ENCODE measurements at regions not wholly inside any gene's neighbourhood (a gene's known extent, or its start where the extent isn't known, plus 50 kb on each side); places are given as distances from the start of the nearest gene placed in this dataset.

DNA sequence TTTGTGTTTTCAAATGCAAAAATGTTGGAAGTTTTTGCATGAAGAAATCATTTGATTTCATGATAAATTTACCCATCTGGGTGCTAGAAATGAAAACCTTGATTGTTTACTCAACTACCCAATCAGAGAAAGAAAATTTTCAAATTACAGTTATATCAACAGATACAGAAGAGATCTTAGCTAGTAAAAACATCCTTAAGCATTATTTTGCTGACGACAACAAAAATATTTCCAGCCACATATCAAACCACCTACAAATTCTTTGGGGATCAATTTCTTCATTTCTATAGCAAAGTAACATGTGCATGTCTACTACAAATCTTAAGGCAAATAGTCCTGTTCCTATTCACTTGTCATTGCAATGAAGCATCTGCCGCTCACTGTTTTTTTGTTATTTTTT is 530.3 kb downstream of the ZIC1 start:
- intact Hi-C loops (cut with micrococcal nuclease), result no loop called here
- H3K9me3 Mint-ChIP-seq, result no peaks in the 10 kb centered on the region
- no peaks in the 10 kb centered on the region for H3K27me3 Mint-ChIP-seq
- H3K4me1 Mint-ChIP-seq, result no peaks in the 10 kb centered on the region
- no peak overlapping the region for H3K4me3 Mint-ChIP-seq
- H3K36me3 Mint-ChIP-seq (ENCODE audit: low read depth), result no peaks in the 10 kb centered on the region
- H3K27ac Mint-ChIP-seq, result no peak overlapping the region
- no peak for DNase-seq

DNA sequence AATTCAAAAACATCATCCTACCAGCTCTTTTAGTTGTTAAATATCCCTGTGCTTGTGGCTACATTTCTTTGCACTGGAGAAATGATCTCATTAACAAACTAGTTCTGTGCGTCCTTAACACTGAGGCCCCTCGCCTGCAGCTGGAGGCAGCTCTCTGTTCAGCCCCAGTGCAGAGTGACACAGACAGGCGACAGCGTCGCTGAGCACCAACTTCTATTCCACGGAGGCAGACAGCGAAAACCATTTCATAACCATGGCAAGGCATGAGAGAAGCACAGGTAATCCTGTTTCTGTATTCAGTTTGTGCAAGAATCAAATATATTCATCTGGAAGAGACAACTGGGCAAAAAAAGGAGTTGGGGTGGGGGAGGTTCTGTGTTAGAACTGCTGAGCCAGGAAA is 530.7 kb downstream of the ZIC1 start:
- Mint-ChIP-seq H3K4me1 (no peaks in the 10 kb centered on the region), H3K27ac (no peak overlapping the region), H3K9me3 (no peaks in the 10 kb centered on the region), H3K4me3 (no peak overlapping the region), H3K36me3 (ENCODE audit: low read depth) (no peaks in the 10 kb centered on the region), H3K27me3 (no peaks in the 10 kb centered on the region)
- no peak for DNase-seq
- intact Hi-C loops (cut with micrococcal nuclease), result no loop called here

DNA sequence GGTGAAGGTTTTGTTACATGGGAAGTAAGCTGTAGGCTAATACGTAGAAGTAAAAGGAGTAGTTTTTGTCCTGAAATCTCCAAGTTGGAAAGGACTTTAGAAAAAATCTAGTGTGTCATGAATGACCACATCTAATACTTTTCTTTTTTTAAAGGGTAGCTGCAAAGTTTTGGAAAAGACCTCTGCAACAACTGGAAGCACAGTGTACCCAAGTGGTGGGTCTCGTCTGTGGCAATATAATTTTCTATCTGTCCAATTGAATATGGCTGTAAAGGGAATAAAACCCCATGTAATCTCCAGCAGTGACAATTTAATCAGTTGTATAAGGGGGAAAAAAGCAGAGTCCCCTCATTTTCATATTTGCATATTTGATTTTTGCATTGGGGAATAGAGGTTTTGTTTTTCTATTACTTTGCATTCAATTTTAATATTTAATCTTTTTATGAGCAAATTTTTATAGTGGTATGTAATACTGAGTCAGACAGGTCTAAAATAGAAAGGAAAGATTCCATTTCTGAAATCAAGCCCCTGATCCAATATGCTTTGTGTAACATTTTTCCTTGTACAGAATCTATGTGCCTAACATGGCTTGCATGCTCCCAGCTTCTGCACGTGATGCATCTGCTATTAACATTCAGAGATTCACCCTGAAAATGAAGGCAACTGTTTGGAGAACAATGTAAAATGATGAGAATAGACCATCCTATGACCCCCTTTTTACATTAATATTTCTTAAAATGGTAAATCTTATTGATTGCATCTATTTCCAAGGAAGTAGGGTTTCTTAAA is 531.4 kb downstream of the ZIC1 start:
- intact Hi-C loops (cut with micrococcal nuclease), result no loop called here
- no peaks in the 10 kb centered on the region for H3K36me3 Mint-ChIP-seq (ENCODE audit: low read depth)
- no peak overlapping the region for H3K4me3 Mint-ChIP-seq
- no peaks in the 10 kb centered on the region for H3K27me3 Mint-ChIP-seq
- H3K9me3 Mint-ChIP-seq, result no peaks in the 10 kb centered on the region
- no peak for DNase-seq
- no peaks in the 10 kb centered on the region for H3K4me1 Mint-ChIP-seq
- H3K27ac Mint-ChIP-seq, result no peak overlapping the region

GRCh38 chr3:147941969-147942368 is 532.8 kb downstream of the ZIC1 start:
- Mint-ChIP-seq H3K9me3 (no peaks in the 10 kb centered on the region), H3K4me3 (no peak overlapping the region), H3K27ac (no peak overlapping the region), H3K36me3 (ENCODE audit: low read depth) (no peaks in the 10 kb centered on the region), H3K4me1 (no peaks in the 10 kb centered on the region), H3K27me3 (no peaks in the 10 kb centered on the region)
- intact Hi-C loops (cut with micrococcal nuclease), result no loop called here
- DNase-seq, result no peak

GRCh38 chr3:147943265-147943945 is 534.2 kb downstream of the ZIC1 start:
- Mint-ChIP-seq H3K4me1 (no peaks in the 10 kb centered on the region), H3K27me3 (no peaks in the 10 kb centered on the region), H3K9me3 (no peaks in the 10 kb centered on the region), H3K36me3 (ENCODE audit: low read depth) (no peaks in the 10 kb centered on the region), H3K4me3 (no peak overlapping the region), H3K27ac (no peak overlapping the region)
- intact Hi-C loops (cut with micrococcal nuclease), result no loop called here
- no peak for DNase-seq

GRCh38 chr3:147945968-147946519 is 536.9 kb downstream of the ZIC1 start:
- no peak for DNase-seq
- H3K9me3 Mint-ChIP-seq, result no peaks in the 10 kb centered on the region
- no peaks in the 10 kb centered on the region for H3K4me1 Mint-ChIP-seq
- no peaks in the 10 kb centered on the region for H3K27me3 Mint-ChIP-seq
- intact Hi-C loops (cut with micrococcal nuclease), result no loop called here
- no peak overlapping the region for H3K4me3 Mint-ChIP-seq
- no peaks in the 10 kb centered on the region for H3K36me3 Mint-ChIP-seq (ENCODE audit: low read depth)
- H3K27ac Mint-ChIP-seq, result no peak overlapping the region

DNA sequence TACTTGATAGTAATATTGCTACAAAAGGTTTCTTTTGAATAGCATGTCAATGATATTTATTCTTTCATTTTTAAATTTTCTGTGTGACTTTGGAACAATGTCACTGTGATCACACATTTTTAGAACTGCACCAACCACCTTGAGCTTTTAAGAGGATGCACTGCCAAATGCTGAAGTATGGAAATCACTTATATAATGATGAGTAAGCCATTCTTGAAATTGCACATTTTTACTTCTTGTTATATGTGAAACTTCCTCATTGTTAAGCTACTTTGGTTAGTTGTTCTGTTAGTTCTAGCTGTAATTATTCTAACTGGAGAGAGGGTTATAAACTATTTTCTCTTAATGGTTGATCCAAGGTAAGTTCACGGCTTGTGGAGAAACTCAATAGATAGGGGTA is 547.5 kb downstream of the ZIC1 start:
- Mint-ChIP-seq H3K4me1 (no peaks in the 10 kb centered on the region), H3K27ac (no peak overlapping the region), H3K36me3 (ENCODE audit: low read depth) (no peaks in the 10 kb centered on the region), H3K27me3 (no peaks in the 10 kb centered on the region), H3K9me3 (no peaks in the 10 kb centered on the region), H3K4me3 (no peak overlapping the region)
- intact Hi-C loops (cut with micrococcal nuclease), result no loop called here
- no peak for DNase-seq

- Mint-ChIP-seq H3K4me1 (no peaks in the 10 kb centered on the region), H3K27me3 (no peaks in the 10 kb centered on the region), H3K9me3 (no peaks in the 10 kb centered on the region), H3K27ac (no peak overlapping the region), H3K36me3 (ENCODE audit: low read depth) (no peaks in the 10 kb centered on the region), H3K4me3 (no peak overlapping the region)
- intact Hi-C loops (cut with micrococcal nuclease), result no loop called here
- no peak for DNase-seq
Measured at GRCh38 chr3:147958754-147959153, 549.6 kb downstream of the ZIC1 start.

- DNase-seq, result no peak
- intact Hi-C loops (cut with micrococcal nuclease), result no loop called here
- H3K27me3 Mint-ChIP-seq, result no peaks in the 10 kb centered on the region
- no peak overlapping the region for H3K27ac Mint-ChIP-seq
- H3K36me3 Mint-ChIP-seq (ENCODE audit: low read depth), result no peaks in the 10 kb centered on the region
- no peaks in the 10 kb centered on the region for H3K9me3 Mint-ChIP-seq
- H3K4me1 Mint-ChIP-seq, result no peaks in the 10 kb centered on the region
- H3K4me3 Mint-ChIP-seq, result no peak overlapping the region
Measured at GRCh38 chr3:147960786-147961185, 551.6 kb downstream of the ZIC1 start.

DNA sequence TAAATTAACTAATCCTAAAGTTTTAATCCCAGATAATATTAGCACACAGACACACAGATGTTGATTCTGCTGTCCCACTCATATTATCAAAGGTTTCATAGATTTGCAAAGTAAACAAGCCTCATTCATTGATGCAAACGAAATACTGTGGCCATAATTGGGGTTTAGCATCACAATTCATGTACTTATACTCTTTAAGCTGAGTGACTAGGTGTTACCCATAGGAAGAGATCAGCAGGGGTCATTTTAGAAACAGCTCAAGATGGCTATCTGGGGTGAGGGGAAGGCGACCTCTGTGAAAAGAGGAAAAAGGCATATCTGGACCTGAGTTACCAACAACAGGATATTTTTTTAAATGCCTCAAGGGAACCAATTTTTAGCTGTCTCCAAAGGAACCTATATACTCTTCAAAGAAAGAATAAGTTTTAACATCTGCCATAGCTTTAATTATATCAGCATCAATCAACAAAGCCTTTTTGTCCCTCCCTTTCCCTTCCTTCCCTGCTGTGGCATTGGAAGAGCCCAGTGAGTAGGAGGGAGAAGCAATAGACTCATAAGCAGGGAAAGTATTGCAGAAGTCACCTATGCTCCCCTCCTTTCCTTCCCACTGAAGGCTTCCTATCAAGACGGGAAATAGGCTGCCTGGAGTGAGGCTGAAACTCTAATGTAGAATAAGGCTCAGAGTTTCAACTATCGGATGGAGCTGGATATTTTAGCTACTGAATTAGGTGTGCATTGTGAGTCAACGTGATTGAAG is 553.4 kb downstream of the ZIC1 start:
- Mint-ChIP-seq H3K27ac (no peak overlapping the region), H3K9me3 (no peaks in the 10 kb centered on the region), H3K27me3 (no peaks in the 10 kb centered on the region), H3K4me1 (no peaks in the 10 kb centered on the region), H3K4me3 (no peak overlapping the region), H3K36me3 (ENCODE audit: low read depth) (no peaks in the 10 kb centered on the region)
- DNase-seq, result no peak
- intact Hi-C loops (cut with micrococcal nuclease), result no loop called here

- H3K27me3 Mint-ChIP-seq, result no peaks in the 10 kb centered on the region
- no peak overlapping the region for H3K27ac Mint-ChIP-seq
- no peaks in the 10 kb centered on the region for H3K4me1 Mint-ChIP-seq
- no peaks in the 10 kb centered on the region for H3K9me3 Mint-ChIP-seq
- DNase-seq, result no peak
- intact Hi-C loops (cut with micrococcal nuclease), result no loop called here
- H3K36me3 Mint-ChIP-seq (ENCODE audit: low read depth), result no peaks in the 10 kb centered on the region
- H3K4me3 Mint-ChIP-seq, result no peak overlapping the region
Measured at GRCh38 chr3:147963711-147964110, 554.5 kb downstream of the ZIC1 start.

DNA sequence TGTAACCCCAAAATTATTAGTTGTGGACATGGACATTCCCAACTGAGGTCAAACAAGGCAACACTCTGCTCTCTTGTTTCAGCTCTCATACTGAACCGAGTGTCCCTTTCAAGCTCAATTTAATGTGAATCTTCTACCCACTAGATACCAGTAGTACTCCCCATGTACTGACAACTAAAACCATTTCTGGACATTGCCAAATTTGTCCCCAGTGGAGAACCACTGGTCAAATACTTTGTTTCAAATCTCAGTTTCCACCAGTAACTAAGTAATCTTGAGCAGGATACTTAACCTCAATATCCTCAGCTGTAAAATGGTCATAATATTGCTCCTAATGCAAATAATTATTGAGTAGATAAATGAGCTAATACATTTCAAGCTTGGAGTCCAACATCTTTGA is 566.0 kb downstream of the ZIC1 start:
- Mint-ChIP-seq H3K4me1 (no peaks in the 10 kb centered on the region), H3K9me3 (no peaks in the 10 kb centered on the region), H3K27me3 (no peaks in the 10 kb centered on the region), H3K4me3 (no peak overlapping the region), H3K27ac (no peak overlapping the region), H3K36me3 (ENCODE audit: low read depth) (no peaks in the 10 kb centered on the region)
- no peak for DNase-seq
- intact Hi-C loops (cut with micrococcal nuclease), result no loop called here

GRCh38 chr3:147977001-147977400 is 567.8 kb downstream of the ZIC1 start:
- Mint-ChIP-seq H3K27me3 (no peaks in the 10 kb centered on the region), H3K4me3 (no peak overlapping the region), H3K9me3 (no peaks in the 10 kb centered on the region), H3K4me1 (no peaks in the 10 kb centered on the region), H3K36me3 (ENCODE audit: low read depth) (no peaks in the 10 kb centered on the region), H3K27ac (no peak overlapping the region)
- intact Hi-C loops (cut with micrococcal nuclease), result no loop called here
- no peak for DNase-seq

- H3K36me3 Mint-ChIP-seq (ENCODE audit: low read depth), result no peaks in the 10 kb centered on the region
- no peaks in the 10 kb centered on the region for H3K9me3 Mint-ChIP-seq
- H3K27ac Mint-ChIP-seq, result no peak overlapping the region
- no peaks in the 10 kb centered on the region for H3K4me1 Mint-ChIP-seq
- no peaks in the 10 kb centered on the region for H3K27me3 Mint-ChIP-seq
- H3K4me3 Mint-ChIP-seq, result no peak overlapping the region
- intact Hi-C loops (cut with micrococcal nuclease), result no loop called here
- DNase-seq, result no peak
Measured at GRCh38 chr3:147987549-147987948, 578.4 kb downstream of the ZIC1 start.
